Transverse colon (tissue), 3 donors: ENCODE measurements at regions not wholly inside any gene's neighbourhood (a gene's known extent, or its start where the extent isn't known, plus 50 kb on each side); places are given as distances from the start of the nearest gene placed in this dataset.

Source experiments
- CTCF ChIP-seq, 5 experiments: fragments of 200-600 bp in 3 of 5; fragments of 450-650 bp in 2 of 5; sonication (generic) in 3 of 5; IDR thresholded peaks; 1 replicate in 2 of 5; 2 replicates in 3 of 5; pipeline ENCODE4 v1.5.1; 2016 to 2017; ENCODE audit warnings: antibody characterized with exemption in 5 of 5, inconsistent platforms in 3 of 5, mild to moderate bottlenecking in 2 of 5, moderate library complexity in 1 of 5
- POLR2A ChIP-seq: fragments of 450-650 bp; IDR thresholded peaks from one replicate; pipeline ENCODE4 v1.6.1; 2016; ENCODE audit warnings: antibody characterized with exemption, mild to moderate bottlenecking, moderate library complexity

GRCh38 chr2:129605646-129606045, 373.8 kb upstream of the RAB6C start:
- no peak for TF ChIP-seq CTCF (IDR thresholded peaks at IDR 0.05)
- no peak for TF ChIP-seq POLR2A
